Fibroblast of lung (primary cell): ENCODE measurements at regions not wholly inside any gene's neighbourhood (a gene's known extent, or its start where the extent isn't known, plus 50 kb on each side); places are given as distances from the start of the nearest gene placed in this dataset.

Source experiments
- DNase-seq, 2 donors: peaks; one replicate each; pipeline versions ENCODE4 v3.0.0 to v3.0.0-alpha.2; 2010; ENCODE audit warnings: low read depth in 2 of 2
- H2AFZ ChIP-seq: 2 replicates; pipeline ENCODE4 v1.5.1; 2012; ENCODE audit warnings: low read length, control low read depth, inconsistent platforms
- H3K27ac ChIP-seq: 2 replicates; pipeline ENCODE4 v1.5.1; 2011; ENCODE audit warnings: low read length, control low read depth; ENCODE audit not compliant: insufficient read depth
- H3K27me3 ChIP-seq: 2 replicates; pipeline ENCODE4 v1.5.1; 2011; ENCODE audit warnings: mild to moderate bottlenecking, low read length; ENCODE audit not compliant: control insufficient read depth, insufficient read depth
- H3K36me3 ChIP-seq: 2 replicates; pipeline ENCODE4 v1.5.1; 2011; ENCODE audit warnings: low read length; ENCODE audit not compliant: control insufficient read depth, insufficient read depth
- H3K4me1 ChIP-seq: 2 replicates; pipeline ENCODE4 v1.5.1; 2011; ENCODE audit warnings: low read length; ENCODE audit not compliant: control insufficient read depth, insufficient read depth; ENCODE audit errors: extremely low read depth
- H3K4me2 ChIP-seq: 2 replicates; pipeline ENCODE4 v1.5.1; 2011; ENCODE audit warnings: low read length, control low read depth; ENCODE audit not compliant: insufficient read depth; ENCODE audit errors: extremely low read depth
- H3K4me3 ChIP-seq, 4 experiments: fragments of 200-600 bp in 1 of 4; sonication (generic) in 1 of 4; replicated peaks in 1 of 4; 2 replicates each; pipeline ENCODE4 v1.5.1; 2011 to 2016; ENCODE audit warnings: low read length in 4 of 4, low read depth in 3 of 4, mild to moderate bottlenecking in 3 of 4, control low read depth in 2 of 4, inconsistent platforms in 1 of 4, mixed read lengths in 1 of 4; ENCODE audit not compliant: insufficient read depth in 1 of 4; ENCODE audit errors: control extremely low read depth in 1 of 4
- H3K79me2 ChIP-seq: 2 replicates; pipeline ENCODE4 v1.5.1; 2012; ENCODE audit warnings: mild to moderate bottlenecking, low read length, inconsistent platforms; ENCODE audit not compliant: control insufficient read depth, insufficient read depth
- H3K9ac ChIP-seq: 2 replicates; pipeline ENCODE4 v1.5.1; 2011; ENCODE audit warnings: mild to moderate bottlenecking, low read length, control low read depth; ENCODE audit not compliant: insufficient read depth
- H3K9me3 ChIP-seq: 2 replicates; pipeline ENCODE4 v1.5.1; 2012; ENCODE audit warnings: low read depth, low read length; ENCODE audit not compliant: control insufficient read depth, insufficient read depth
- H4K20me1 ChIP-seq: 2 replicates; pipeline ENCODE4 v1.5.1; 2011; ENCODE audit warnings: low read length; ENCODE audit not compliant: control insufficient read depth, insufficient read depth; ENCODE audit errors: extremely low read depth
- EZH2 ChIP-seq: IDR thresholded peaks from 2 replicates; pipeline ENCODE4 v1.5.1; 2012; ENCODE audit warnings: low read length, control low read depth, mild to moderate bottlenecking; ENCODE audit errors: missing control alignments
- TF ChIP-seq, protein P1 (sequence below), 2 donors: IDR thresholded peaks in 1 of 2; conservative IDR thresholded peaks in 1 of 2; 1 replicate in 1 of 2; 2 replicates in 1 of 2; pipeline ENCODE4 v1.5.1; 2011 to 2012; ENCODE audit warnings: low read length in 2 of 2, control low read depth in 1 of 2, inconsistent platforms in 1 of 2, low read depth in 1 of 2, mild to moderate bottlenecking in 1 of 2

DNA sequence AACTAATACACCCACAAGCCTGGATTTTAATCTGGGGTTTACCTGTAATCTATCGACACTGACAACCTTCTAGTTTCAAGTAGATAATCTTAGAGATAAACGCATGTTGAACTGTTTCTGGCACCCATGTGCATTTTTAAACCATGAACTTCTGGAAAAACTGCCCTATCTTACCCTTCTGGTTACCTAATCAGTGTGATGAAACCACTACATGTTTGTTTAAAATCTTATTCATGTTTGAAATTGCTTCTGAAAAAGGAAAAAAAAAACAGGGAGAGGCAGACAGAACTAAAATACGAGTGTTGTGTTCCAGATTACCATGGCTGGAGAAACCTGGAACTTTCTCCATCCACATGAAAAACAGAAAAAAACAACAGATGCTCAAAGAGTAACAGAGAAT lies 139.3 kb downstream of the MID1IP1 start:
- no peaks in the 10 kb centered on the region for H3K36me3 ChIP-seq
- H3K27ac ChIP-seq: no peak overlapping the region
- no peaks in the 10 kb centered on the region for H4K20me1 ChIP-seq
- no peak for TF ChIP-seq EZH2
- TF ChIP-seq, protein P1, sequence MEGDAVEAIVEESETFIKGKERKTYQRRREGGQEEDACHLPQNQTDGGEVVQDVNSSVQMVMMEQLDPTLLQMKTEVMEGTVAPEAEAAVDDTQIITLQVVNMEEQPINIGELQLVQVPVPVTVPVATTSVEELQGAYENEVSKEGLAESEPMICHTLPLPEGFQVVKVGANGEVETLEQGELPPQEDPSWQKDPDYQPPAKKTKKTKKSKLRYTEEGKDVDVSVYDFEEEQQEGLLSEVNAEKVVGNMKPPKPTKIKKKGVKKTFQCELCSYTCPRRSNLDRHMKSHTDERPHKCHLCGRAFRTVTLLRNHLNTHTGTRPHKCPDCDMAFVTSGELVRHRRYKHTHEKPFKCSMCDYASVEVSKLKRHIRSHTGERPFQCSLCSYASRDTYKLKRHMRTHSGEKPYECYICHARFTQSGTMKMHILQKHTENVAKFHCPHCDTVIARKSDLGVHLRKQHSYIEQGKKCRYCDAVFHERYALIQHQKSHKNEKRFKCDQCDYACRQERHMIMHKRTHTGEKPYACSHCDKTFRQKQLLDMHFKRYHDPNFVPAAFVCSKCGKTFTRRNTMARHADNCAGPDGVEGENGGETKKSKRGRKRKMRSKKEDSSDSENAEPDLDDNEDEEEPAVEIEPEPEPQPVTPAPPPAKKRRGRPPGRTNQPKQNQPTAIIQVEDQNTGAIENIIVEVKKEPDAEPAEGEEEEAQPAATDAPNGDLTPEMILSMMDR (conservative IDR thresholded peaks at IDR 0.05 in 1 of 2, IDR thresholded peaks at IDR 0.05 in 1 of 2; ENCODE audit: low read depth in 1 of 2, low read length in 2 of 2): no peak
- H3K4me1 ChIP-seq: no peaks in the 10 kb centered on the region
- no peak overlapping the region for H3K9ac ChIP-seq
- peak; percentile 25 to 57 for DNase-seq
- no peaks in the 10 kb centered on the region for H3K79me2 ChIP-seq
- no peak overlapping the region for H3K4me3 ChIP-seq
- H3K27me3 ChIP-seq: no peaks in the 10 kb centered on the region
- H3K9me3 ChIP-seq: no peaks in the 10 kb centered on the region
- no peak overlapping the region for H2AFZ ChIP-seq
- H3K4me2 ChIP-seq: no peak overlapping the region

DNA sequence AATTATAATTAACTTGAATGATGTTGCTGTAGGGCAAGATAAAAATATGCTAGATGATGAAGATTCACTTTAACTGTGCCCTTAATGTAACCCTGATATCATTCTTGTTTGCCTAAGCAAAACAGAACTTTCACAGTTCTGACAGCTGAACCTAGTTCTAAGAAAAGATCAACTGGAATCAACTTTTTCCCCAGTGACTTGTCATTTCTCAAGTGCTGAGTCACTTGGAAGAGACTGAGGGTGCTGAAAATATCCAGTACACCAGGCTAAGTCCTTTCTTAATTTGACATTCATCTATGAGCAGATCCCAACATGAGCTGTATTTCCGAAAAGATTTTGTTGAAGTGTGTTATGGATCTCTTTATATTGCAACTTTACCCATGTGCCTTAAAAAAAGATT lies 140.4 kb downstream of the MID1IP1 start:
- peak; percentile 9 to 47 for DNase-seq
- no peaks in the 10 kb centered on the region for H3K4me1 ChIP-seq
- no peak overlapping the region for H3K9ac ChIP-seq
- no peaks in the 10 kb centered on the region for H3K9me3 ChIP-seq
- H3K36me3 ChIP-seq: no peaks in the 10 kb centered on the region
- TF ChIP-seq EZH2: no peak
- TF ChIP-seq, protein P1 (conservative IDR thresholded peaks at IDR 0.05 in 1 of 2, IDR thresholded peaks at IDR 0.05 in 1 of 2; ENCODE audit: low read depth in 1 of 2, low read length in 2 of 2): no peak
- H3K27ac ChIP-seq: no peak overlapping the region
- H3K27me3 ChIP-seq: no peaks in the 10 kb centered on the region
- no peaks in the 10 kb centered on the region for H3K79me2 ChIP-seq
- no peak overlapping the region for H3K4me3 ChIP-seq
- no peak overlapping the region for H3K4me2 ChIP-seq
- H2AFZ ChIP-seq: no peak overlapping the region
- no peaks in the 10 kb centered on the region for H4K20me1 ChIP-seq

DNA sequence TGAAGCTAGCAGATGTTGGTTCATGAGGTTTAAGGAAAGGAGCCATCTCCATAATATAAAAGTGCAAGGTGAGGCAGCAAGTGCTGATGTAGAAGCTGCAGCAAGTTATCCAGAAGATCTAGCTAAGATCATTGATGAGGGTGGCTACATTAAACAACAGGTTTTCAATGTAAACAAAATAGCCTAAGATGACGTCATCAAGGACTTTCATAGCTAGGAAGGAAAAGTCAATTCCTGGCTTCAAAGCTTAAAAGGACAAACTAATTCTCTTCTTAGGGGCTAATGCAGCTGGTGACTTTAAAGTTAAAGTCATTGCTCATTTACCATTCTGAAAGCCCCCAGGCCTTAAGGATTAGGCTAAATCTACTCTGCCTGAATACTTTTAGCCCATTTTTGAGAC lies 141.9 kb downstream of the MID1IP1 start:
- Histone ChIP-seq H3K4me1 (no peaks in the 10 kb centered on the region), H3K27ac (no peak overlapping the region), H3K79me2 (no peaks in the 10 kb centered on the region), H3K36me3 (no peaks in the 10 kb centered on the region), H4K20me1 (no peaks in the 10 kb centered on the region), H3K9me3 (no peaks in the 10 kb centered on the region), H3K4me3 (no peak overlapping the region), H3K9ac (no peak overlapping the region), H3K27me3 (no peaks in the 10 kb centered on the region), H3K4me2 (no peak overlapping the region), H2AFZ (no peak overlapping the region)
- TF ChIP-seq EZH2: no peak
- TF ChIP-seq, protein P1 (conservative IDR thresholded peaks at IDR 0.05 in 1 of 2, IDR thresholded peaks at IDR 0.05 in 1 of 2; ENCODE audit: low read depth in 1 of 2, low read length in 2 of 2): no peak
- no peak for DNase-seq
